ENCODE measurements at regions not wholly inside any gene's neighbourhood (a gene's known extent, or its start where the extent isn't known, plus 50 kb on each side); places are given as distances from the start of the nearest gene placed in this dataset.
A peak's percentile ranks its signal among the peaks of the same experiment; 100 is the strongest.

- intact Hi-C loops (cut with DNase I): no loop called here
- DNase-seq: peak in 2 of 3 donors; percentile 37 to 52
- H3K27ac ChIP-seq: no peak overlapping the region
- H3K36me3 ChIP-seq: no peaks in the 10 kb centered on the region
- peaks cover 0 to 7% (median 0%) of the 10 kb centered on the region in 4 donors for H3K4me1 ChIP-seq
- peak; percentile 28 to 94 (median 75) for ATAC-seq
- WGBS (ENCODE audit: insufficient coverage, low coverage, low lambda C conversion rate, missing lambda C conversion rate): 41% methylated on average over 3 of the region's 17 CpGs
- H3K27me3 ChIP-seq: no peaks in the 10 kb centered on the region
- no peaks in the 10 kb centered on the region for H3K9me3 ChIP-seq
- no peak for TF ChIP-seq POLR2A (IDR thresholded peaks at IDR 0.05)
- TF ChIP-seq, protein P1, sequence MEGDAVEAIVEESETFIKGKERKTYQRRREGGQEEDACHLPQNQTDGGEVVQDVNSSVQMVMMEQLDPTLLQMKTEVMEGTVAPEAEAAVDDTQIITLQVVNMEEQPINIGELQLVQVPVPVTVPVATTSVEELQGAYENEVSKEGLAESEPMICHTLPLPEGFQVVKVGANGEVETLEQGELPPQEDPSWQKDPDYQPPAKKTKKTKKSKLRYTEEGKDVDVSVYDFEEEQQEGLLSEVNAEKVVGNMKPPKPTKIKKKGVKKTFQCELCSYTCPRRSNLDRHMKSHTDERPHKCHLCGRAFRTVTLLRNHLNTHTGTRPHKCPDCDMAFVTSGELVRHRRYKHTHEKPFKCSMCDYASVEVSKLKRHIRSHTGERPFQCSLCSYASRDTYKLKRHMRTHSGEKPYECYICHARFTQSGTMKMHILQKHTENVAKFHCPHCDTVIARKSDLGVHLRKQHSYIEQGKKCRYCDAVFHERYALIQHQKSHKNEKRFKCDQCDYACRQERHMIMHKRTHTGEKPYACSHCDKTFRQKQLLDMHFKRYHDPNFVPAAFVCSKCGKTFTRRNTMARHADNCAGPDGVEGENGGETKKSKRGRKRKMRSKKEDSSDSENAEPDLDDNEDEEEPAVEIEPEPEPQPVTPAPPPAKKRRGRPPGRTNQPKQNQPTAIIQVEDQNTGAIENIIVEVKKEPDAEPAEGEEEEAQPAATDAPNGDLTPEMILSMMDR (IDR thresholded peaks at IDR 0.05): no peak
- no peak overlapping the region for H3K4me3 ChIP-seq
These were observed 80.2 kb upstream of the GPC1 start for GRCh38 chr2:240355001-240355891.

GRCh38 chr2:240355962-240356361, 79.5 kb upstream of the GPC1 start:
- TF ChIP-seq, protein P1 (IDR thresholded peaks at IDR 0.05): no peak
- no peak for TF ChIP-seq POLR2A (IDR thresholded peaks at IDR 0.05)
- H3K36me3 ChIP-seq: no peaks in the 10 kb centered on the region
- ATAC-seq (no peak), DNase-seq (peak in 2 of 3 donors; percentile 41 to 54)
- WGBS (ENCODE audit: insufficient coverage, low coverage, low lambda C conversion rate, missing lambda C conversion rate): 90% methylated on average over 13 of the region's 17 CpGs
- H3K4me3 ChIP-seq: no peak overlapping the region
- no peaks in the 10 kb centered on the region for H3K27me3 ChIP-seq
- no peak overlapping the region for H3K27ac ChIP-seq
- H3K4me1 ChIP-seq: peaks cover 0 to 7% (median 0%) of the 10 kb centered on the region in 4 donors
- intact Hi-C loops (cut with DNase I): no loop called here
- H3K9me3 ChIP-seq: no peaks in the 10 kb centered on the region

GRCh38 chr2:240356700-240357640, 78.5 kb upstream of the GPC1 start:
- no peak for TF ChIP-seq POLR2A (IDR thresholded peaks at IDR 0.05)
- TF ChIP-seq, protein P1 (IDR thresholded peaks at IDR 0.05): no peak
- DNase-seq (peak in 2 of 3 donors; percentile 41 to 53), ATAC-seq (no peak)
- H3K4me3 ChIP-seq: no peak overlapping the region
- H3K9me3 ChIP-seq: no peaks in the 10 kb centered on the region
- WGBS (ENCODE audit: insufficient coverage, low coverage, low lambda C conversion rate, missing lambda C conversion rate): 83% methylated on average over 6 of the region's 26 CpGs
- intact Hi-C loops (cut with DNase I): no loop called here
- no peaks in the 10 kb centered on the region for H3K36me3 ChIP-seq
- H3K27me3 ChIP-seq: no peaks in the 10 kb centered on the region
- no peak overlapping the region for H3K27ac ChIP-seq
- H3K4me1 ChIP-seq: peaks cover 0 to 7% (median 0%) of the 10 kb centered on the region in 4 donors

- H3K36me3 ChIP-seq: no peaks in the 10 kb centered on the region
- intact Hi-C loops (cut with DNase I): no loop called here
- TF ChIP-seq, protein P1 (IDR thresholded peaks at IDR 0.05): no peak
- TF ChIP-seq POLR2A (IDR thresholded peaks at IDR 0.05): no peak
- DNase-seq (no peak), ATAC-seq (no peak)
- WGBS (ENCODE audit: insufficient coverage, low coverage, low lambda C conversion rate, missing lambda C conversion rate): 76% methylated on average over 3 of the region's 4 CpGs
- no peak overlapping the region for H3K27ac ChIP-seq
- H3K27me3 ChIP-seq: no peaks in the 10 kb centered on the region
- no peak overlapping the region for H3K4me3 ChIP-seq
- H3K9me3 ChIP-seq: no peaks in the 10 kb centered on the region
- H3K4me1 ChIP-seq: peaks cover 0 to 7% (median 0%) of the 10 kb centered on the region in 4 donors
These were observed 77.8 kb upstream of the GPC1 start for GRCh38 chr2:240357641-240358012.

Measured in right lobe of liver (tissue), 6 donors.